IgD-negative memory B cell (primary cell): ENCODE measurements at regions not wholly inside any gene's neighbourhood (a gene's known extent, or its start where the extent isn't known, plus 50 kb on each side); places are given as distances from the start of the nearest gene placed in this dataset.

Source experiments
- H3K27ac Mint-ChIP-seq, 3 donors: one replicate each; pipeline ENCODE4 v1.8.0; 2020 to 2022; ENCODE audit warnings: mild to moderate bottlenecking in 3 of 3, mixed read lengths in 3 of 3, moderate library complexity in 1 of 3
- H3K27me3 Mint-ChIP-seq: one replicate; pipeline ENCODE4 v1.8.0; 2021; ENCODE audit warnings: mixed read lengths
- H3K36me3 Mint-ChIP-seq: one replicate; pipeline ENCODE4 v1.8.0; 2020; ENCODE audit warnings: mild to moderate bottlenecking, mixed read lengths
- H3K4me1 Mint-ChIP-seq, 3 donors: one replicate each; pipeline ENCODE4 v1.8.0; 2020 to 2022; ENCODE audit warnings: mixed read lengths in 3 of 3, mild to moderate bottlenecking in 1 of 3
- H3K4me3 Mint-ChIP-seq, 4 donors: one replicate each; pipeline ENCODE4 v1.8.0; 2020 to 2022; ENCODE audit warnings: mild to moderate bottlenecking in 4 of 4, mixed read lengths in 4 of 4, moderate library complexity in 3 of 4
- H3K9me3 Mint-ChIP-seq, 3 donors: one replicate each; pipeline ENCODE4 v1.8.0; 2020 to 2021; ENCODE audit warnings: mixed read lengths in 3 of 3, mild to moderate bottlenecking in 1 of 3

DNA sequence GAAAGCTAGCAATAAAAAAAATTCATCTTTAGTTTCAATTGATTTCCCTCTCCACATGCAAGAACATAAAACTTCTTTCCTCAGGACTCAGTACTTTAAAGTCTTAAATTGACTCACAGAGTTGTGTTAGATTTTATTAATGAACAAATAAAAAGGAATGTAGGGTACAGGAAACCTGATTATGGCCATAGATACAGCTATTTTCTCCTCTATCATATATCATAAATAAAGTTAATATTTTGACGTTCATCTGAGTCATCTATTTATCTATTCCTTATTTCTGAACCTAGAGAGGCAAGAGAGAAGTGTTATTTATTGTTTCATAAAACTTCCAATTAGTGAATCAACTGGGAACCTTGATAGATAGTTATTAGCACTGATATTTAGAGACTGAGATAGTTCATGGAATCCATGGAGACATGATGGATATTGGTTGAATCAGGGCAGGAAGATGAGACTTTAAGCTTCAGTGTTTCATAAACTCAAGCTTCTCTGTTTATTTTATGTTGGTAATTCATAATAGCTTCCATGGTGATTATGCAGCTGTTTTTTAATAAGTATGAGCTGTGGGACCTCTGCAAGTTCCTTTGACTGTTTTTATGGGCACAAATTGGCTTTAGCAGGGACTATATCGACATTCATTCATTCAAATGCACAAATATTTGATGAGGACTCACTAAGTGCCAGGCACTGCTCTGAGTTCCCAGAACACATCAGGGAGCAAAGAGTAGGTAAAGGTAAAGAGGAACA, 143.5 kb upstream of the TGFBR2 start:
- no peak overlapping the region for H3K4me3 Mint-ChIP-seq
- H3K27ac Mint-ChIP-seq = no peak overlapping the region
- peaks cover 0 to 1% (median 0%) of the 10 kb centered on the region in 3 donors for H3K4me1 Mint-ChIP-seq
- H3K27me3 Mint-ChIP-seq = no peaks in the 10 kb centered on the region
- peaks cover 4% of the 10 kb centered on the region for H3K36me3 Mint-ChIP-seq
- H3K9me3 Mint-ChIP-seq = peaks cover 4 to 7% (median 5%) of the 10 kb centered on the region in 3 donors

DNA sequence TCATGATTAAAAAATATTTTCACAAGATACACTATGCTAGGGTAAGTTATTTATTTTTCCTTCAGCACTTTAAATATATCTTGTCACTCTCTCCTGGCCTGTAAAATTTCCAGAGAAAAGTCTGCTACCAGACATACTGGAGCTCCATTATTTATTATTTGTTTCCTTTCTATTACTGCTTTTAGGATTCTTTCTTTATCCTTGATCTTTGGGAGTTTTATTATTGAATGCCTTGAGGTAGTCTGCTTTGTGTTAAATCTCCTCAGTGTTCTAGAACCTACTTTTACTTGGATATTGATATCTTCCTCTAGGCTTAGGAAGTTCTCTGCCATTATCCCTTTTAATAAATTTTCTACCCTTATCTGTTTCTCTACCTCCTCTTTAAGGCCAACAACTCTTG, 142.0 kb upstream of the TGFBR2 start:
- Mint-ChIP-seq H3K9me3 (peaks cover 4 to 7% (median 5%) of the 10 kb centered on the region in 3 donors), H3K27ac (no peak overlapping the region)

DNA sequence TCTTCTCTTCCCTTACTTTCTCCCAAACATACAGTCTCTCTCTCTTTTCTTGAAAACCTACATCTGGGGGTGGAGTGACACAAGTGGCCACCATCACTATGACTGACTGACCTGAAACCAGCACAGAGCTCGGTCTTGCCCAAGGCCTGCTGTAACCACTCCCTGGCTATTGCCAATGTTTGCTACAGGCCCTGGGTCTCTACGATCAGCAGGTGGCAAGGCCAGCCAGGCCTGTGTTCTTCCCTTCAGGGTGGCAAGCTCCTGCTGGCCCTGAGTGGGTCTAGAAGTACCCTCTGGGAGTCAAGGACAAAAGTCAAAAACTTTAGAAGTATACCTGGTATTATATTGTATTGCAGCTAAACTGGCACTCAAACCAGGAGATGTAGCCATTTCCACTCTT, 140.9 kb upstream of the TGFBR2 start:
- no peaks in the 10 kb centered on the region for H3K27me3 Mint-ChIP-seq
- peaks cover 2 to 5% (median 3%) of the 10 kb centered on the region in 3 donors for H3K9me3 Mint-ChIP-seq
- H3K27ac Mint-ChIP-seq = no peak overlapping the region
- peaks cover 1% of the 10 kb centered on the region for H3K36me3 Mint-ChIP-seq
- peaks cover 0 to under 1% (median under 1%) of the 10 kb centered on the region in 3 donors for H3K4me1 Mint-ChIP-seq
- no peak overlapping the region for H3K4me3 Mint-ChIP-seq

More for the DNA sequence above, 142.0 kb upstream of the TGFBR2 start:
- H3K27me3 Mint-ChIP-seq = no peaks in the 10 kb centered on the region
- H3K4me3 Mint-ChIP-seq = no peak overlapping the region
- peaks cover 1% of the 10 kb centered on the region for H3K36me3 Mint-ChIP-seq
- H3K4me1 Mint-ChIP-seq = no peaks in the 10 kb centered on the region

DNA sequence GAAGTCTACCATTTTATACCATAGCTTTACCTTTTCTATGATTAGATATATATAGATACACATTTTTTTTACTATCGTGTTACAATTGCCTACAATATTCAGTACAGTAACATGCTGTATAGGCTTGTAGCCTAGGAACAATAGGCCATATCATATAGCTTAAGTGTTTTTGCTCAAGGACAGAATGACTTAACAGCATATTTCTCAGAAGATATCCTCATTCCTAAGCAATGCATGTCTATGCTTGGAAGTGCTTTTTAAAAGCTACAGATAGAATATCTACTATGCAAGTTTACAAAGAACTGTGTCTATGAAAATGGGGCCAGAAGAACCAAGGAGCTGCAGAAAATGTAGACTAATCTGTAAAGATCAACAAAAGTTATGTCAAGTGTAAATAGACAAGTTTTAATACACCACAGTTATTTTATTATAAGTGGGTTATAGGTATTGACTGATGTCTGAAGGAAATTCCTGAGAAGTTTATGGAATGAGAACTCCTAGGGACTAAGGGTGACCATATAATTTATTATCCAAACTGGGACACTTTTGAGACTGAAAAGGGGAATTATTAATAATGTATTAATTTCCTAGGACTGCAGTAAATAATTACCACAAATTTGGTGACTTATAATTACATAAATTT, 138.7 kb upstream of the TGFBR2 start:
- Mint-ChIP-seq H3K36me3 (no peaks in the 10 kb centered on the region), H3K4me3 (no peak overlapping the region), H3K4me1 (peaks cover 0 to 1% (median 1%) of the 10 kb centered on the region in 3 donors), H3K9me3 (peaks cover 0 to 5% (median 3%) of the 10 kb centered on the region in 3 donors), H3K27me3 (no peaks in the 10 kb centered on the region), H3K27ac (no peak overlapping the region)

DNA sequence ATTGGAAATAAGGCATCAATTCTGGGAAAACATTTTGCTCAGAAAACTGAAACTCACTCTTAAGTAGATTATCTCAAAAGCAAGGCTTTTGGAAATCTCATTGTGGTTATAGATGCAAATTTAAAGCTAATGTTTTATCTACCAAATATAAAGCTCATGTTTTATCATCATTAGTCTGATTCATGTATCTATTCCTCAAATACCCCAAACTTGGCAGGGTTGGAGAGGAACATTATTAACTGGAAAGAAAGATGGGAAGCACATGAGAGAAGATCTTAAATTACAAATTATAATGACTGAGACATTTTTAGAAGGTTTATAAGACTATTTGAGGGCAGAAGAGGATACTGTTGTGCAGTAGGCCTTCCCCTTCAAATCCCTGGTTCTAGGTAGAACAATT, 137.3 kb upstream of the TGFBR2 start:
- H3K4me3 Mint-ChIP-seq = no peak overlapping the region
- peaks cover 1 to 7% (median 5%) of the 10 kb centered on the region in 3 donors for H3K4me1 Mint-ChIP-seq
- peaks cover 0 to 3% (median 2%) of the 10 kb centered on the region in 3 donors for H3K9me3 Mint-ChIP-seq
- no peaks in the 10 kb centered on the region for H3K27me3 Mint-ChIP-seq
- H3K27ac Mint-ChIP-seq = no peak overlapping the region
- no peaks in the 10 kb centered on the region for H3K36me3 Mint-ChIP-seq

DNA sequence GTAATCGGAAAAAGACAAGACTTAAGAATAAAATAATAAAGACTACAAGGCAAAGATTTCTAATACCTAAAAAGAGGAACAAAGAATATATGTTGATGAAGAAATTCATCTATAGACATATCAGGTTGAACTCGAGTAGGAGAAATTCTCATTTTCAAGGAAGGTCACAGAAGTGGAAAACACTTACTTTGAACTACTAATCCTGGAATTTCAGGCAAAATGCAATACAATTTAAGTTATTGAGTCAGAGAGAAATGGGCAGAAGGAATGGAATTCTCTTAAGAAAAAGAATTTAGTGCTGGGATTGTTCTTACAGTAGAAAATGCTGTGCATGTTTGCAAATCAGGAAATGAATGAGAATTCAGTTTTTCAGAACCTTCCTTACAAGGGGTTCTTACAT, 135.9 kb upstream of the TGFBR2 start:
- H3K36me3 Mint-ChIP-seq = no peaks in the 10 kb centered on the region

DNA sequence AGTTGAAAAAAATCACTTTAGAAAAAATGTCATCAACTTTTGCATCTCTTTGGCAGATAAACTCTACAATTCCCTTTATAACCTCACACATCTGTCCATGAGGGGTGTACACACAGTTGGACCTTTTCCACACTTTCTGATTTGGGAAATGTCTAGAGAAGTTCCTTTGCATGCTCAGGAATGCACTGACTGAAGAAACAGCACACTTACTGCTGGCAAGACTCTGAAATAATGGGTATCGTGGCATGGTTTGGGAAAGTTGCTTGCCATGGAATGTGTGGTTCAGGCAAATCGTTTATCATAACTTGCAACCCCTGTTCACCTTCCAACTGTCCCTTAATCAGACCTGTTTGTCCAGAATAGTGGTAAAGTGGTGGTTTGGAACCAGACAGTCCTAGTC, 135.3 kb upstream of the TGFBR2 start:
- Mint-ChIP-seq H3K27me3 (no peaks in the 10 kb centered on the region), H3K27ac (no peak overlapping the region), H3K36me3 (no peaks in the 10 kb centered on the region), H3K9me3 (no peaks in the 10 kb centered on the region), H3K4me3 (no peak overlapping the region), H3K4me1 (peaks cover 15 to 22% (median 20%) of the 10 kb centered on the region in 3 donors)

More for the DNA sequence above, 135.9 kb upstream of the TGFBR2 start:
- H3K27me3 Mint-ChIP-seq = no peaks in the 10 kb centered on the region
- H3K4me1 Mint-ChIP-seq = peaks cover 14 to 20% (median 19%) of the 10 kb centered on the region in 3 donors
- H3K9me3 Mint-ChIP-seq = no peaks in the 10 kb centered on the region
- no peak overlapping the region for H3K4me3 Mint-ChIP-seq
- no peak overlapping the region for H3K27ac Mint-ChIP-seq

DNA sequence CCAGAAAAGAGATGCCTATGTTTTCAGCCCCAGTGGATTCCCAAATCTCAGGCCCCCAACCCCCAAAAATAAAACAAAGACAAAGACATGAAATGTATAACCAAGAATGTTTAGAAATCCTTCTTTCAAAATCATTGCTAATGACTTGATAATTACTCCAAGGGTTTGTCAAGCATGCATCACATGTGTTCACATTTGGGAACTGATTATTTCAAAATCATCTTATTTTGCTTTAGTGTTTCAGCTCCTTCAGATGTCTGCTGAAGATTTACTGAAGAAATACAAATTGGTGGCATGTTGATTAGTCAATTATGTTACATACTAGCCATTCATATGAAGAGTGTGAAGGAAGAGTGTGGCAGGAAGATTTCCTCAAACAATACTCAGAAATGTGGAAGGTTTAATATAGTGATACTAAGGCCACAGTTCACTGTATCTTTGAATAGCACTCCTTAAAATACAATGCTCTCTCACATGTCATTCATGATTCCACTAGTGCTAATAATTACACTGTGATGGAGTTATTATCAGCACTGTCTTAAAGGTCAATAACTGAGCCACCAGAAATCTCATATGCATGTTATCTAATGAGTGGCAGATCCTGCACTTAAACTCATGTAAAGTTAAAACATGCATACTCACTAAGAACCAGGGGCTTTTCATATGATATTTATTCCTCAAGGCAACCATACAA, 134.5 kb upstream of the TGFBR2 start:
- Mint-ChIP-seq H3K36me3 (no peaks in the 10 kb centered on the region), H3K4me1 (peaks cover 18 to 26% (median 24%) of the 10 kb centered on the region in 3 donors), H3K27me3 (no peaks in the 10 kb centered on the region), H3K4me3 (no peak overlapping the region), H3K27ac (no peak overlapping the region), H3K9me3 (no peaks in the 10 kb centered on the region)

DNA sequence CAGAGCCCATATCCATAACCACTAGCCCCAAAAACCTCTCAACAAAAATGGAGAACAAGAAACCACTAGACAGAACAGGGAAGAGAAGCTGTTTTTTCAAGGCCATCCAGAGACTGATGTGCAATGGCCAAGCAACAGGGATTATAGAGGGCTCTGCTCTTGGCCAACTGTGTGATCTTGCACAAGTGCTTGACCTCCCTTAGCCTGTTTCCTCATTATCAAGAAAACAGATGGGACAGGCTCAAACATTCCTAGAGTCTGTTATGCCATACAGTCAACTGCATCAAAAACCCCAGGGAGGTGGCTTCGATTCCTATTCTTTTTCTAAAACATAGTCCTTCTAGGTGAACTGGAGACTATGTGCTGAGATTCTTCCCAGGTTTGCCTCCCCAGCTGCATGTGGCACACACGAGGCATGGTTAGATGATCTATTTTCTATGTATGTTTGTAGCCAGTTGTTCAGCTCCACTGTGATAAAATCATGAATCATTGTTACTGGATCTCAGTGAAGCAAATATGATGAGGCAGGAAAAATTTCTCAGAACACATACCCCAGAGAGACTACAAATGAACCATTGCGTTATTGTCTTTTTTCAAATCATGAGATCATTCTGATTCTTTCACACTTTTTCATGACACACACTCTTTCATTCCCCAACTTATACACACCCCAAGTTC, 132.9 kb upstream of the TGFBR2 start:
- H3K27ac Mint-ChIP-seq = no peak overlapping the region

DNA sequence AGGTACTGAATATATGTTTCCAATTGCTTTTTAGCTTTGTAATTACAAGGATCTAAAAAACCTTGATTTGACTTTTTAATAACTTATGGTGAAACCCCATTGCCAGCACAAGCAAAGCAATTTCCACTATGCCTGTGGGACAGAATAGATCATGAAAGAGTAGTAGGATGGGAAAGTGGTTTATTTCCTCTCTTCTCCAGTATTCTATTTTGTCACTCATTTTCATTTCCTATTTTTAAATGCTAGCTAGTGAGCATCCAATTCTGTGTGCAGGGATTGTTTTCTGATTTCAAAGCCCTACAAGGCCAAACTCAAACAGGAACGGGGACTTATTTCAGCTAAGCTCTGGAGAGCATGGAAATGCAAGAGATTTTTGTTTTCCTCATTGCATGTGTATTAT, 132.0 kb upstream of the TGFBR2 start:
- no peak overlapping the region for H3K4me3 Mint-ChIP-seq
- H3K27ac Mint-ChIP-seq = no peak overlapping the region
- H3K4me1 Mint-ChIP-seq = peaks cover 27 to 45% (median 41%) of the 10 kb centered on the region in 3 donors
- no peaks in the 10 kb centered on the region for H3K9me3 Mint-ChIP-seq
- no peaks in the 10 kb centered on the region for H3K27me3 Mint-ChIP-seq
- no peaks in the 10 kb centered on the region for H3K36me3 Mint-ChIP-seq

More for the DNA sequence above, 132.9 kb upstream of the TGFBR2 start:
- no peak overlapping the region for H3K4me3 Mint-ChIP-seq
- H3K4me1 Mint-ChIP-seq = peaks cover 27 to 40% (median 37%) of the 10 kb centered on the region in 3 donors
- no peaks in the 10 kb centered on the region for H3K36me3 Mint-ChIP-seq
- H3K9me3 Mint-ChIP-seq = no peaks in the 10 kb centered on the region
- H3K27me3 Mint-ChIP-seq = no peaks in the 10 kb centered on the region

DNA sequence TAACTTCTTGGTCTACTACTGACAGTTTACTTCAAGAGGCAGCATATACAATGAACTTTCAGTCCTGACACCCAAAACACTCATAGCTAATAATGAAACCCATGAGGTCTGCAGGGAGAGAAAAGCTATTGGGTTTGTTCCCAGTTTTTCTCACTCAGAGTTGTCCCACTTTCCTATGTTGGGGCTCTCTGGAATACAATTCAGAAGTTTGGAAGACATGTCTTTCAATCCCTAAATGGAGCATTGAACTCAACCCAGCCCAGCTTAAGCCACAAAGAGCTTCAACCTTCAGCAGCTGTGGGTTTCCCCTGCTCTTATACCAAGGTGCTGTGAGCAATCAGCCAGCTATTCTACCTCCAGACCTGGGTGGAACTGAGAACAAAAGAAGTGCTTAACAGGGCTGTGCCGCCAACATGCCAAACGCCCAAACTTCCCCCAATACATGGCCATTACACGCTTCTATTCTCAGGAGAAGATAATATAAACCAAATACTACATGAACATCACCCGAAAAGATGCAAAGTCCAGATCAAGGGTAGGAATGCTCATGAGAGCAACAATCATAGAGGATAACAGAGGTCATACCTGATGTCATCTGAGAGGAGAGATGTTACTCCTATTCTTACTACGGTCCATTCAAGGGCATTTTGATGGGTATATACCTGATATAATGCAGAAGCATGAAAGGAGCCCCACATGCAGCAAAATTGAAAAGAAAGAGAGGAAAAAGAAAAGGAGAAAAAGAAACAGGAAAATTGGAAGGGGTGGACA, 131.2 kb upstream of the TGFBR2 start:
- Mint-ChIP-seq H3K9me3 (no peaks in the 10 kb centered on the region), H3K27ac (peak overlapping the region in 1 of 3 donors; percentile 87), H3K4me1 (peaks cover 29 to 45% (median 41%) of the 10 kb centered on the region in 3 donors), H3K27me3 (no peaks in the 10 kb centered on the region), H3K36me3 (no peaks in the 10 kb centered on the region), H3K4me3 (peak overlapping the region in 2 of 4 donors; percentile 12 to 48)

DNA sequence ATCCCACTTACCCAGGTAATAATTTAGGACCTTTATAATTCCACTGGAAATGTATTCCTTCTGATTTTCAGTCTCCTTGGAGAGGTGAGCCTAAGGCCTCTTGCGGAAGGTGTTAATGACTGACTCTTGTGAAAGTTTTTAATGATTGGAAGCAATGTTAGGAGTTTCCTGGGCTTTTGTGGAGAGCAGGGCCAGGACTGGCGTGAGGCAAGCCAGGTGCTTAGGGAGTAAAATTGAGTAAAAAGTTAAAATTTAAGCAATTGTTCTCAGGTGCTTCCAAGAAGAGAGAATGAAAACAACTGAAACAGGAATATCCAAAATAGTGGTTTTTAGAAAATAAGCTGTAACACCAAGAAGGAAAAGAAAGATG, 130.6 kb upstream of the TGFBR2 start:
- Mint-ChIP-seq H3K9me3 (no peaks in the 10 kb centered on the region), H3K27me3 (no peaks in the 10 kb centered on the region), H3K36me3 (no peaks in the 10 kb centered on the region), H3K4me1 (peaks cover 27 to 43% (median 41%) of the 10 kb centered on the region in 3 donors), H3K27ac (no peak overlapping the region), H3K4me3 (no peak overlapping the region)

DNA sequence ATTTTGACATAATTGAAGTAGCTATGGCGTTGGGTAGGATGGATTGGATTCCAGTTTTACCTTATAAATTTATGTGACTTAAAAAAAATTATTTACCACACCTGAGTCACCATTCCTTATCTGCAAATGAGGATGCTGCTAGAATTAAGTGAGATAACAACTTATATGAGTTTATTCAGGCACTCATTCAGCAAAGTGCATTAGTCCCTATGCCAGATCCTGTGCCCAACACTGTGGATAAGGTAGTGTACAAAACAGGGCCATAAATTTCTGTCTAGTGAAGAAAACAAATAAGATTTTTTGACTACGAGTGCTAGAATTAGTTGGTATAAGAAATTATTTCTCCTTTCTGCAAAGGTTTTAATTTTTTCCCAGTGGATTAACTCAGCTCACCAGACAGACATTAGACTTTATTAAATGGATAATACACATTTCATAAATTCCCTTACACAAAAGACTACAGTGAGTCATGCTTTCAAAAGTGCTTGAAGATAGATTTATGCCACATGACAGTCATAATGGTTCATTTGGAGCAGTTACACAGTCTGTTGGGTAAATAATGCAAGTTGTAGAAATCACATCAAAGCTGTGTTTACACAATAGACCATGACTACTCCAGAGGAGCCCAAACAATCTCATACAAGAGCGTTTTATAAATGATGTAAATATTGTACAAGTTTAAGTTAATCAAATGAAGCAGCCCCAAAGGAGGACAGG, 129.9 kb upstream of the TGFBR2 start:
- Mint-ChIP-seq H3K27me3 (no peaks in the 10 kb centered on the region), H3K4me1 (peaks cover 29 to 43% (median 41%) of the 10 kb centered on the region in 3 donors), H3K27ac (no peak overlapping the region), H3K9me3 (no peaks in the 10 kb centered on the region), H3K4me3 (peak overlapping the region in 1 of 4 donors; percentile 23), H3K36me3 (no peaks in the 10 kb centered on the region)
